MM.1S (cell line): ENCODE measurements at regions not wholly inside any gene's neighbourhood (a gene's known extent, or its start where the extent isn't known, plus 50 kb on each side); places are given as distances from the start of the nearest gene placed in this dataset.

Experiments used
- CTCF ChIP-seq: fragments of 300-600 bp; sonication (generic); IDR thresholded peaks from 2 replicates; pipeline ENCODE4 v1.5.1; 2016; ENCODE audit warnings: antibody characterized with exemption, low read length, mixed read lengths
- EZH2 ChIP-seq: fragments of 300-600 bp; sonication (generic); optimal IDR thresholded peaks from 2 replicates; pipeline ENCODE3; 2017; ENCODE audit warnings: low read depth, mild to moderate bottlenecking, antibody characterized with exemption, low read length, mixed read lengths
- EZH2phosphoT487 ChIP-seq: fragments of 300-600 bp; sonication (generic); IDR thresholded peaks from 2 replicates; pipeline ENCODE4 v1.6.1; 2018; ENCODE audit warnings: antibody characterized with exemption, low read length

GRCh38 chr3:164023480-164023879, 1054.8 kb downstream of the SI start:
- TF ChIP-seq CTCF (no peak), EZH2 (no peak), EZH2phosphoT487 (no peak)
